GM23338 (cell line): ENCODE measurements at regions not wholly inside any gene's neighbourhood (a gene's known extent, or its start where the extent isn't known, plus 50 kb on each side); places are given as distances from the start of the nearest gene placed in this dataset.

Source experiments
- ATAC-seq: fragments of 200-7000 bp; cut with Tn5 transposase; 3 replicates; pipeline ENCODE4 v1.9.1; 2020
- DNase-seq: peaks from one replicate; pipeline ENCODE4 v3.0.0-alpha.2; 2015; ENCODE audit warnings: low spot score
- H2AFZ ChIP-seq: fragments of 200-600 bp; sonication (generic); 2 replicates; pipeline ENCODE4 v1.8.0; 2016; ENCODE audit warnings: antibody characterized with exemption, mild to moderate bottlenecking, moderate library complexity
- H3F3A ChIP-seq: fragments of 200-600 bp; sonication (generic); replicated peaks from 2 replicates; pipeline ENCODE4 v1.8.0; 2017; ENCODE audit warnings: antibody characterized with exemption, mixed run types, low read depth
- H3K27ac ChIP-seq: fragments of 200-600 bp; sonication (generic); 2 replicates; pipeline ENCODE4 v1.6.1; 2016; ENCODE audit warnings: low read depth
- H3K27me3 ChIP-seq: fragments of 200-600 bp; sonication (generic); 2 replicates; pipeline ENCODE4 v1.8.0; 2016; ENCODE audit warnings: mild to moderate bottlenecking, mixed run types, moderate library complexity; ENCODE audit not compliant: insufficient read depth
- H3K36me3 ChIP-seq: fragments of 200-600 bp; sonication (generic); 2 replicates; pipeline ENCODE4 v1.8.0; 2016; ENCODE audit warnings: mild to moderate bottlenecking; ENCODE audit not compliant: insufficient read depth
- H3K4me1 ChIP-seq: fragments of 200-600 bp; sonication (generic); 2 replicates; pipeline ENCODE4 v1.8.0; 2016; ENCODE audit warnings: mild to moderate bottlenecking, moderate library complexity; ENCODE audit not compliant: insufficient read depth
- H3K4me2 ChIP-seq: fragments of 200-600 bp; sonication (generic); 2 replicates; pipeline ENCODE4 v1.7.1; 2017; ENCODE audit warnings: mixed run types
- H3K4me3 ChIP-seq: fragments of 200-600 bp; sonication (generic); 2 replicates; pipeline ENCODE4 v1.6.1; 2016; ENCODE audit warnings: mixed run types
- H3K79me2 ChIP-seq: fragments of 200-600 bp; sonication (generic); replicated peaks from 2 replicates; pipeline ENCODE4 v1.8.0; 2017; ENCODE audit warnings: mild to moderate bottlenecking; ENCODE audit not compliant: insufficient read depth
- H3K9me2 ChIP-seq: fragments of 200-600 bp; sonication (generic); 2 replicates; pipeline ENCODE4 v1.8.0; 2017; ENCODE audit not compliant: insufficient read depth
- H4K20me1 ChIP-seq: fragments of 200-600 bp; sonication (generic); replicated peaks from 2 replicates; pipeline ENCODE4 v1.8.0; 2017; ENCODE audit warnings: mild to moderate bottlenecking; ENCODE audit not compliant: insufficient read depth
- H3K27ac Mint-ChIP-seq: 2 replicates; pipeline ENCODE4 v1.8.0; 2020; ENCODE audit warnings: inconsistent platforms, mild to moderate bottlenecking, moderate library complexity, mixed read lengths
- H3K27me3 Mint-ChIP-seq: 3 replicates; pipeline ENCODE4 v1.8.0; 2022; ENCODE audit warnings: low read depth, mild to moderate bottlenecking, moderate library complexity, mixed read lengths, inconsistent platforms; ENCODE audit not compliant: insufficient read depth, poor library complexity
- H3K36me3 Mint-ChIP-seq: 3 replicates; pipeline ENCODE4 v1.8.0; 2021; ENCODE audit warnings: low read depth, mild to moderate bottlenecking, inconsistent platforms, moderate library complexity, mixed read lengths
- H3K4me1 Mint-ChIP-seq: 3 replicates; pipeline ENCODE4 v1.8.0; 2020; ENCODE audit warnings: mild to moderate bottlenecking, inconsistent platforms, mixed read lengths
- H3K4me3 Mint-ChIP-seq: 3 replicates; pipeline ENCODE4 v1.8.0; 2021; ENCODE audit warnings: moderate library complexity, mild to moderate bottlenecking, inconsistent platforms, mixed read lengths
- H3K9me3 Mint-ChIP-seq: 3 replicates; pipeline ENCODE4 v1.8.0; 2020; ENCODE audit warnings: moderate library complexity, mild to moderate bottlenecking, inconsistent platforms, mixed read lengths
- CREB1 ChIP-seq: fragments of 250-450 bp; sonication (Bioruptor Pico); IDR thresholded peaks from 2 replicates; pipeline ENCODE4 v1.5.0; 2020; ENCODE audit warnings: low read depth, mild to moderate bottlenecking, moderate library complexity
- CTCF ChIP-seq, 2 experiments: fragments of 200-600 bp in 1 of 2; sonication (generic) in 1 of 2; conservative IDR thresholded peaks; 2 replicates each; pipeline versions ENCODE4 v1.5.1 to v1.6.1; 2016 to 2017; ENCODE audit warnings: antibody characterized with exemption in 2 of 2, low read depth in 2 of 2, mild to moderate bottlenecking in 2 of 2, moderate library complexity in 1 of 2
- EZH2phosphoT487 ChIP-seq: fragments of 200-600 bp; sonication (generic); IDR thresholded peaks from one replicate; pipeline ENCODE4 v1.8.1; 2018; ENCODE audit warnings: antibody characterized with exemption; ENCODE audit not compliant: unreplicated experiment
- JUNB ChIP-seq: IDR thresholded peaks from one replicate; pipeline ENCODE4 v1.6.1; 2016; ENCODE audit warnings: antibody characterized with exemption; ENCODE audit not compliant: unreplicated experiment
- REST ChIP-seq: IDR thresholded peaks from one replicate; pipeline ENCODE4 v1.6.1; 2018; ENCODE audit warnings: antibody characterized with exemption; ENCODE audit not compliant: unreplicated experiment
- ZNF114 ChIP-seq: fragments of 250-450 bp; sonication (Bioruptor Pico); IDR thresholded peaks from 2 replicates; pipeline ENCODE4 v1.5.0; 2020; ENCODE audit warnings: mild to moderate bottlenecking, moderate library complexity
- ZNF331 ChIP-seq: fragments of 250-450 bp; sonication (Bioruptor Pico); IDR thresholded peaks from 2 replicates; pipeline ENCODE4 v1.5.0; 2020; ENCODE audit warnings: low read depth, mild to moderate bottlenecking, moderate library complexity
- TF ChIP-seq, protein P1 (sequence below): IDR thresholded peaks from 2 replicates; pipeline ENCODE4 v1.6.1; 2016; ENCODE audit warnings: antibody characterized with exemption
- TF ChIP-seq, protein P2 (sequence below): fragments of 250-450 bp; sonication (Bioruptor Pico); IDR thresholded peaks from 2 replicates; pipeline ENCODE4 v1.5.0; 2020; ENCODE audit warnings: mild to moderate bottlenecking, moderate library complexity

DNA sequence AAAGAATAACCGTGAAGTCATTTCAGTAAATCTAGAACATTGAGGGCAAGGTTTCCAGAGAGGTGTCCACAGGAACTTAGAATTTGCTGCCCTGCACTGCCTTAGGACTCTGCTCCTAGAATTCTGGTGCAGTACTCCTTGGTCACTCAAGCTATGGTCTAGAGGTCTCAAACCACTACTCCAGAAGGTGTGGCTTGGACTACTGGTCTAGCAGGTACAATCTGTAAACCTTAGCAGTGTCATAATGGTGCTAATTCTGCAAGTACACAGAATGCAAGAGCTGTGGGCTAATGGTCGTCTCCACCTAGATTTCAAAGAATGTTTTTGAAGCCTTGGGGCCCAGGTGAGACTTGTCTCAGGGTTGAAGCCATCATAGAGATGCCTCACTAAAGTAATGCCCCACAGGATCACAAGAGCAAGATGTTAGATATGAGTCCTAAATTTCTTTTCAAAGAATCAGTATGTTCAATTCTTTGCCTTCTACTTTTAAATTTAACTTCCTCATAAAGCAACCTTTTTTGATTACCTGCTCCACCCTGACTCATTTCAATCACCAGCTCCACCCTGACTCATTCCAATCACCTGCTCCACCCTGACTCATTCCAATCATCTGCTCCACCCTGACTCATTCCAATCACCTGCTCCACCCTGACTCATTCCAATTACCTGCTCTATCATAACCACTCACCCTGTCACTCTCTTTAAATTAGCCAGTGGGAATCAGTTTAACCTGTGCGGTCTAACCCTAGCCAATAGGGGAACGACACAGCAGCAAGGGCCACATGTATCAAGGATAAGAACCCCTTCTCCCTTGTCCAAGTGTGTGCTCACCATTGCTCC, 1111.8 kb upstream of the ACO1 start (continued):
- TF ChIP-seq CTCF (conservative IDR thresholded peaks at IDR 0.05; ENCODE audit: low read depth in 2 of 2) (no peak), JUNB (no peak), EZH2phosphoT487 (no peak), ZNF331 (CRISPR knock-in tag) (no peak)

GRCh38 chr9:31275419-31275818, 1109.0 kb upstream of the ACO1 start:
- H4K20me1 ChIP-seq, result no peaks in the 10 kb centered on the region
- Mint-ChIP-seq H3K27ac (no peak overlapping the region), H3K4me1 (peaks cover 12% of the 10 kb centered on the region; the same call in 2 of the 3 replicates), H3K9me3 (no peaks in the 10 kb centered on the region; the same call in 2 of the 3 replicates), H3K36me3 (no peaks in the 10 kb centered on the region), H3K27me3 (peaks cover 2% of the 10 kb centered on the region), H3K4me3 (no peak overlapping the region)
- no peaks in the 10 kb centered on the region for H3F3A ChIP-seq
- DNase-seq (peak; percentile 5), ATAC-seq (no peak; the same call in 2 of the 3 replicates)
- H3K4me1 ChIP-seq, result peaks cover 17% of the 10 kb centered on the region
- no peaks in the 10 kb centered on the region for H3K27me3 ChIP-seq
- H3K4me3 ChIP-seq, result no peak overlapping the region
- no peak overlapping the region for H3K27ac ChIP-seq
- H3K4me2 ChIP-seq, result peak overlapping the region; percentile 48; the same call in 1 of the 2 replicates
- H3K9me2 ChIP-seq, result peaks cover 12% of the 10 kb centered on the region; the same call in 1 of the 2 replicates
- H3K36me3 ChIP-seq, result no peaks in the 10 kb centered on the region
- no peaks in the 10 kb centered on the region for H3K79me2 ChIP-seq
- no peak overlapping the region for H2AFZ ChIP-seq
- no peak for TF ChIP-seq ZNF114 (CRISPR knock-in tag)
- TF ChIP-seq, protein P1, sequence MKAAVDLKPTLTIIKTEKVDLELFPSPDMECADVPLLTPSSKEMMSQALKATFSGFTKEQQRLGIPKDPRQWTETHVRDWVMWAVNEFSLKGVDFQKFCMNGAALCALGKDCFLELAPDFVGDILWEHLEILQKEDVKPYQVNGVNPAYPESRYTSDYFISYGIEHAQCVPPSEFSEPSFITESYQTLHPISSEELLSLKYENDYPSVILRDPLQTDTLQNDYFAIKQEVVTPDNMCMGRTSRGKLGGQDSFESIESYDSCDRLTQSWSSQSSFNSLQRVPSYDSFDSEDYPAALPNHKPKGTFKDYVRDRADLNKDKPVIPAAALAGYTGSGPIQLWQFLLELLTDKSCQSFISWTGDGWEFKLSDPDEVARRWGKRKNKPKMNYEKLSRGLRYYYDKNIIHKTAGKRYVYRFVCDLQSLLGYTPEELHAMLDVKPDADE, result no peak
- TF ChIP-seq, protein P2, sequence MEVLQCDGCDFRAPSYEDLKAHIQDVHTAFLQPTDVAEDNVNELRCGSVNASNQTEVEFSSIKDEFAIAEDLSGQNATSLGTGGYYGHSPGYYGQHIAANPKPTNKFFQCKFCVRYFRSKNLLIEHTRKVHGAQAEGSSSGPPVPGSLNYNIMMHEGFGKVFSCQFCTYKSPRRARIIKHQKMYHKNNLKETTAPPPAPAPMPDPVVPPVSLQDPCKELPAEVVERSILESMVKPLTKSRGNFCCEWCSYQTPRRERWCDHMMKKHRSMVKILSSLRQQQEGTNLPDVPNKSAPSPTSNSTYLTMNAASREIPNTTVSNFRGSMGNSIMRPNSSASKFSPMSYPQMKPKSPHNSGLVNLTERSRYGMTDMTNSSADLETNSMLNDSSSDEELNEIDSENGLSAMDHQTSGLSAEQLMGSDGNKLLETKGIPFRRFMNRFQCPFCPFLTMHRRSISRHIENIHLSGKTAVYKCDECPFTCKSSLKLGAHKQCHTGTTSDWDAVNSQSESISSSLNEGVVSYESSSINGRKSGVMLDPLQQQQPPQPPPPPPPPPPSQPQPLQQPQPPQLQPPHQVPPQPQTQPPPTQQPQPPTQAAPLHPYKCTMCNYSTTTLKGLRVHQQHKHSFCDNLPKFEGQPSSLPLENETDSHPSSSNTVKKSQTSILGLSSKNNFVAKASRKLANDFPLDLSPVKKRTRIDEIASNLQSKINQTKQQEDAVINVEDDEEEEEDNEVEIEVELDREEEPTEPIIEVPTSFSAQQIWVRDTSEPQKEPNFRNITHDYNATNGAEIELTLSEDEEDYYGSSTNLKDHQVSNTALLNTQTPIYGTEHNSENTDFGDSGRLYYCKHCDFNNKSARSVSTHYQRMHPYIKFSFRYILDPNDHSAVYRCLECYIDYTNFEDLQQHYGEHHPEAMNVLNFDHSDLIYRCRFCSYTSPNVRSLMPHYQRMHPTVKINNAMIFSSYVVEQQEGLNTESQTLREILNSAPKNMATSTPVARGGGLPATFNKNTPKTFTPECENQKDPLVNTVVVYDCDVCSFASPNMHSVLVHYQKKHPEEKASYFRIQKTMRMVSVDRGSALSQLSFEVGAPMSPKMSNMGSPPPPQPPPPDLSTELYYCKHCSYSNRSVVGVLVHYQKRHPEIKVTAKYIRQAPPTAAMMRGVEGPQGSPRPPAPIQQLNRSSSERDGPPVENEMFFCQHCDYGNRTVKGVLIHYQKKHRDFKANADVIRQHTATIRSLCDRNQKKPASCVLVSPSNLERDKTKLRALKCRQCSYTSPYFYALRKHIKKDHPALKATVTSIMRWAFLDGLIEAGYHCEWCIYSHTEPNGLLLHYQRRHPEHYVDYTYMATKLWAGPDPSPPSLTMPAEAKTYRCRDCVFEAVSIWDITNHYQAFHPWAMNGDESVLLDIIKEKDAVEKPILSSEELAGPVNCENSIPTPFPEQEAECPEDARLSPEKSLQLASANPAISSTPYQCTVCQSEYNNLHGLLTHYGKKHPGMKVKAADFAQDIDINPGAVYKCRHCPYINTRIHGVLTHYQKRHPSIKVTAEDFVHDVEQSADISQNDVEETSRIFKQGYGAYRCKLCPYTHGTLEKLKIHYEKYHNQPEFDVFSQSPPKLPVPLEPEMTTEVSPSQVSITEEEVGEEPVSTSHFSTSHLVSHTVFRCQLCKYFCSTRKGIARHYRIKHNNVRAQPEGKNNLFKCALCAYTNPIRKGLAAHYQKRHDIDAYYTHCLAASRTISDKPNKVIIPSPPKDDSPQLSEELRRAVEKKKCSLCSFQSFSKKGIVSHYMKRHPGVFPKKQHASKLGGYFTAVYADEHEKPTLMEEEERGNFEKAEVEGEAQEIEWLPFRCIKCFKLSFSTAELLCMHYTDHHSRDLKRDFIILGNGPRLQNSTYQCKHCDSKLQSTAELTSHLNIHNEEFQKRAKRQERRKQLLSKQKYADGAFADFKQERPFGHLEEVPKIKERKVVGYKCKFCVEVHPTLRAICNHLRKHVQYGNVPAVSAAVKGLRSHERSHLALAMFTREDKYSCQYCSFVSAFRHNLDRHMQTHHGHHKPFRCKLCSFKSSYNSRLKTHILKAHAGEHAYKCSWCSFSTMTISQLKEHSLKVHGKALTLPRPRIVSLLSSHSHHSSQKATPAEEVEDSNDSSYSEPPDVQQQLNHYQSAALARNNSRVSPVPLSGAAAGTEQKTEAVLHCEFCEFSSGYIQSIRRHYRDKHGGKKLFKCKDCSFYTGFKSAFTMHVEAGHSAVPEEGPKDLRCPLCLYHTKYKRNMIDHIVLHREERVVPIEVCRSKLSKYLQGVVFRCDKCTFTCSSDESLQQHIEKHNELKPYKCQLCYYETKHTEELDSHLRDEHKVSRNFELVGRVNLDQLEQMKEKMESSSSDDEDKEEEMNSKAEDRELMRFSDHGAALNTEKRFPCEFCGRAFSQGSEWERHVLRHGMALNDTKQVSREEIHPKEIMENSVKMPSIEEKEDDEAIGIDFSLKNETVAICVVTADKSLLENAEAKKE (CRISPR knock-in tag), result no peak
- no peak for TF ChIP-seq CREB1 (CRISPR knock-in tag)
- TF ChIP-seq JUNB, result no peak
- TF ChIP-seq REST, result no peak
- no peak for TF ChIP-seq ZNF331 (CRISPR knock-in tag)
